ENCODE measurements at regions not wholly inside any gene's neighbourhood (a gene's known extent, or its start where the extent isn't known, plus 50 kb on each side); places are given as distances from the start of the nearest gene placed in this dataset.

DNA sequence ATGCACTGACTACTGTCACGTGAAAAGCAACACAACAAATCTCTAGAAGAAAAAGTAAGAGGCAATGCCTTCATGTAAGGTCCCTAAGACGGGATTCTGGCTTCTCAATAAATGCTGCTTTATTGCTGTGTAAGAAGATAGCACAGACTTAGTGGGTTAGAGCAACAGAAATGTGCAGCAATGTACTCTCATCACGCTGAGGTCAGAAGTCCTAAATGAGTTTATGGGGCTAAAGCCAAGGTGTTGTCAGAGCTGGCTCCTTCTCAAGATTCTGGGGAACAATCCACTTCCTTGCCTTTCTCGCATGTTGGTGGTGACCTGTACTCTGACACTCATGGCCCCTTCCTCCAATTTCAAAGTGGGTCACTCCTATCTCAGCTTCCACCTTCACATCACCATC lies 93.4 kb downstream of the SHANK2 start:
- TF ChIP-seq, protein P1, sequence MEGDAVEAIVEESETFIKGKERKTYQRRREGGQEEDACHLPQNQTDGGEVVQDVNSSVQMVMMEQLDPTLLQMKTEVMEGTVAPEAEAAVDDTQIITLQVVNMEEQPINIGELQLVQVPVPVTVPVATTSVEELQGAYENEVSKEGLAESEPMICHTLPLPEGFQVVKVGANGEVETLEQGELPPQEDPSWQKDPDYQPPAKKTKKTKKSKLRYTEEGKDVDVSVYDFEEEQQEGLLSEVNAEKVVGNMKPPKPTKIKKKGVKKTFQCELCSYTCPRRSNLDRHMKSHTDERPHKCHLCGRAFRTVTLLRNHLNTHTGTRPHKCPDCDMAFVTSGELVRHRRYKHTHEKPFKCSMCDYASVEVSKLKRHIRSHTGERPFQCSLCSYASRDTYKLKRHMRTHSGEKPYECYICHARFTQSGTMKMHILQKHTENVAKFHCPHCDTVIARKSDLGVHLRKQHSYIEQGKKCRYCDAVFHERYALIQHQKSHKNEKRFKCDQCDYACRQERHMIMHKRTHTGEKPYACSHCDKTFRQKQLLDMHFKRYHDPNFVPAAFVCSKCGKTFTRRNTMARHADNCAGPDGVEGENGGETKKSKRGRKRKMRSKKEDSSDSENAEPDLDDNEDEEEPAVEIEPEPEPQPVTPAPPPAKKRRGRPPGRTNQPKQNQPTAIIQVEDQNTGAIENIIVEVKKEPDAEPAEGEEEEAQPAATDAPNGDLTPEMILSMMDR (IDR thresholded peaks at IDR 0.05; ENCODE audit: insufficient read depth, low read length, poor library complexity, severe bottlenecking), result no peak
- TF ChIP-seq EZH2phosphoT487 (conservative IDR thresholded peaks at IDR 0.05; ENCODE audit: low read length), result no peak
